ENCODE measurements at regions not wholly inside any gene's neighbourhood (a gene's known extent, or its start where the extent isn't known, plus 50 kb on each side); places are given as distances from the start of the nearest gene placed in this dataset.

DNA sequence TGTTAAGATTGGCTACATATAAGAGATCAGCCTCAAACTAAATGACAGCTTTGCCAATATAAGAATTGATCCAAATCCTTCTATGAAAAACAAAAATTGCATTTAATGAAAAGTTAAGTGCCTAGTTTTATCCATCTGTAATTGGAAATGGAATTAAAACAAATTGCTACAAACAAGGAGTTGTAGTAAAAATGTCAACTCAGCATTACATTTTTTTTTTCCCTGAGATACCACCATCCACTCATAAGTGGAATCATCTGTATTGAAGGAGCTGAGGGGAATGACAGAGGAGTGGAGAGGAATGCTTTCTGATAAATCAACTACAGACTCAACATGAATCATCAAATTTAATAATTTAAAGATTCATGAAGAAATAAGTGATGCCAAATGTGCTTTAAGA, 601.8 kb downstream of the TMEM182 start:
- no peak overlapping the region for H3K4me2 ChIP-seq (ENCODE audit: insufficient read depth in 1 of 2, low read depth in 2 of 2, low read length in 2 of 2)
- no peak overlapping the region for H4K91ac ChIP-seq (replicated peaks; ENCODE audit: insufficient read length, low read length)
- FAIRE-seq (no peak), DNase-seq (ENCODE audit: low read depth in 1 of 2, low spot score in 2 of 2) (no peak)
- H3K79me2 ChIP-seq (ENCODE audit: control insufficient read depth in 1 of 2, insufficient read depth in 2 of 2, low read length in 2 of 2): no peaks in the 10 kb centered on the region
- H2BK15ac ChIP-seq (ENCODE audit: low read length): no peak overlapping the region
- no peak overlapping the region for H3K18ac ChIP-seq (ENCODE audit: extremely low read depth, low read length)
- H2BK12ac ChIP-seq (ENCODE audit: low read depth, low read length): no peak overlapping the region
- H3K9ac ChIP-seq (replicated peaks in 1 of 4; ENCODE audit: extremely low read depth in 1 of 4, low read depth in 3 of 4, low read length in 3 of 4): no peak overlapping the region
- H3K23ac ChIP-seq (ENCODE audit: insufficient read length): no peak overlapping the region
- H2AFZ ChIP-seq (ENCODE audit: low read length): no peak overlapping the region
- H3K36me3 ChIP-seq (ENCODE audit: control insufficient read depth in 2 of 4, insufficient read depth in 4 of 4, low read length in 3 of 4): no peaks in the 10 kb centered on the region
- no peaks in the 10 kb centered on the region for H3K27me3 ChIP-seq (replicated peaks in 1 of 4; ENCODE audit: control insufficient read depth in 3 of 4, extremely low read depth in 1 of 4, insufficient read depth in 3 of 4, low read length in 3 of 4)
- H3K14ac ChIP-seq (ENCODE audit: insufficient read length): no peak overlapping the region
- TF ChIP-seq SUZ12 (IDR thresholded peaks at IDR 0.05; ENCODE audit: low read length) (no peak), MAFK (IDR thresholded peaks at IDR 0.05; ENCODE audit: low read depth, low read length) (peak; percentile 82), BCL11A (IDR thresholded peaks at IDR 0.05; ENCODE audit: low read depth in 2 of 2, low read length in 2 of 2) (no peak)
- no peak overlapping the region for H2BK120ac ChIP-seq (replicated peaks; ENCODE audit: low read depth, low read length)
- H3K79me1 ChIP-seq (ENCODE audit: low read depth, low read length): no peaks in the 10 kb centered on the region
- no peak overlapping the region for H2BK20ac ChIP-seq (ENCODE audit: low read length)
- no peak overlapping the region for H2BK5ac ChIP-seq (ENCODE audit: low read depth, low read length)
- POLR2A ChIA-PET (ENCODE audit: partially characterized antibody): no interaction called here
- no peak overlapping the region for H2AK5ac ChIP-seq (ENCODE audit: low read depth, low read length)
- H3K4me3 ChIP-seq (ENCODE audit: extremely low read depth in 1 of 4, insufficient read depth in 2 of 4, low read depth in 3 of 4, low read length in 4 of 4): no peak overlapping the region
- no peak overlapping the region for H3K56ac ChIP-seq (replicated peaks; ENCODE audit: insufficient read length, low read depth, low read length)
- no peak overlapping the region for H4K5ac ChIP-seq (ENCODE audit: insufficient read length, low read depth, low read length)
- H3K23me2 ChIP-seq (ENCODE audit: low read depth, low read length): no peaks in the 10 kb centered on the region
- no peaks in the 10 kb centered on the region for H4K20me1 ChIP-seq (replicated peaks in 1 of 2; ENCODE audit: control insufficient read depth in 1 of 2, insufficient read depth in 2 of 2, low read length in 2 of 2)
- H3K9me3 ChIP-seq (ENCODE audit: insufficient read depth in 2 of 2, low read depth in 1 of 2, low read length in 1 of 2): no peaks in the 10 kb centered on the region
- no peak overlapping the region for H3K4ac ChIP-seq (replicated peaks; ENCODE audit: insufficient read length, low read depth, low read length)
- H3K4me1 ChIP-seq (replicated peaks in 1 of 4; ENCODE audit: control insufficient read depth in 3 of 4, insufficient read depth in 4 of 4, low read length in 3 of 4): no peaks in the 10 kb centered on the region
- no peak overlapping the region for H4K8ac ChIP-seq (ENCODE audit: extremely low read depth, insufficient read depth, low read length)
- no peak overlapping the region for H3K27ac ChIP-seq (ENCODE audit: low read depth, low read length)
- CTCF ChIA-PET (ENCODE audit: partially characterized antibody): no interaction called here
